NCI-H510A treated with DMSO at 0.1 percent for 48 hours (cell line): ENCODE measurements at regions not wholly inside any gene's neighbourhood (a gene's known extent, or its start where the extent isn't known, plus 50 kb on each side); places are given as distances from the start of the nearest gene placed in this dataset.
"Not testable (repeated sequence)": the region's sequence is repeated elsewhere in the genome, so short reads cannot be mapped to it uniquely, and the experiment has no call there.

Experiments
- DNase-seq: peaks from one replicate; lab custom pipeline; 2025; lab: John Stamatoyannopoulos, UW

GRCh38 chr12:58069268-58069963, 128.0 kb downstream of the ATP23 start:
- no peak for DNase-seq

- DNase-seq, result no peak
Observed at GRCh38 chr12:58071994-58072393, 130.6 kb downstream of the ATP23 start.

GRCh38 chr12:58074259-58074658, 132.9 kb downstream of the ATP23 start:
- no peak for DNase-seq

GRCh38 chr12:58079806-58080205, 138.4 kb downstream of the ATP23 start:
- DNase-seq, result no peak

- peak; percentile 87 for DNase-seq
Observed at GRCh38 chr12:58081488-58081887, 140.1 kb downstream of the ATP23 start.

GRCh38 chr12:58082996-58083395, 141.6 kb downstream of the ATP23 start:
- DNase-seq, result no peak

GRCh38 chr12:58086006-58086405, 144.6 kb downstream of the ATP23 start:
- no peak for DNase-seq

GRCh38 chr12:58086930-58087329, 145.6 kb downstream of the ATP23 start:
- no peak for DNase-seq

GRCh38 chr12:58087423-58088127, 146.2 kb downstream of the ATP23 start:
- DNase-seq, result no peak

GRCh38 chr12:58089588-58089987, 148.2 kb downstream of the ATP23 start:
- no peak for DNase-seq

GRCh38 chr12:58090685-58091084, 149.3 kb downstream of the ATP23 start:
- DNase-seq, result no peak

- DNase-seq, result no peak
Observed at GRCh38 chr12:58095002-58095401, 153.6 kb downstream of the ATP23 start.

GRCh38 chr12:58097741-58098140, 156.4 kb downstream of the ATP23 start:
- no peak for DNase-seq

GRCh38 chr12:58099476-58099875, 158.1 kb downstream of the ATP23 start:
- no peak for DNase-seq

- DNase-seq, result no peak
Observed at GRCh38 chr12:58104351-58104755, 163.0 kb downstream of the ATP23 start.

- DNase-seq, result no peak
Observed at GRCh38 chr12:58105225-58106119, 164.1 kb downstream of the ATP23 start.

- no peak for DNase-seq
Observed at GRCh38 chr12:58106195-58106594, 164.8 kb downstream of the ATP23 start.

- no peak for DNase-seq
Observed at GRCh38 chr12:58117201-58117600, 175.8 kb downstream of the ATP23 start.

GRCh38 chr12:58117667-58118066, 176.3 kb downstream of the ATP23 start:
- no peak for DNase-seq

GRCh38 chr12:58125761-58126160, 184.4 kb downstream of the ATP23 start:
- DNase-seq, result not testable (repeated sequence)

GRCh38 chr12:58131986-58132755, 190.8 kb downstream of the ATP23 start:
- DNase-seq, result no peak

- DNase-seq, result no peak
Observed at GRCh38 chr12:58138424-58138823, 197.1 kb downstream of the ATP23 start.
